ENCODE measurements at regions not wholly inside any gene's neighbourhood (a gene's known extent, or its start where the extent isn't known, plus 50 kb on each side); places are given as distances from the start of the nearest gene placed in this dataset.

DNA sequence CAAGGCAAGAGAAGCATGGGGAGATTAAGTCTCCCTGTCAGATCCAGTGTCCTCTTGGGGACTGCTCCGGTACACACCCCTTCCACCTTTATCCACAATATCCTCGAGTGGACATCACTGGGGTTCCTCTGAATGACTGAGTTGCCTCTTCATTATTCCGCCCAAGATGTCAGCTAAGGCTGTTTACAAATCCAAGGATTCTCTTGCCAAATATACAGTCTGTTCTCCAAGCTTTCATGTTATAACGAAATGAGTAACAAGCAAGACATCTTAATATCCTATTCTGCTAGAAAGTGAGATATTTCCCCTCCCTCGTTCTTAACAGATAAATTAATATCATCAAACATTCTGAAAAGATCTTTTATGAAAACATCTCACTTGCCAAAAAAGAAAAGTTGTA, 314.1 kb upstream of the IRX5 start:
- DNase-seq = no peak

DNA sequence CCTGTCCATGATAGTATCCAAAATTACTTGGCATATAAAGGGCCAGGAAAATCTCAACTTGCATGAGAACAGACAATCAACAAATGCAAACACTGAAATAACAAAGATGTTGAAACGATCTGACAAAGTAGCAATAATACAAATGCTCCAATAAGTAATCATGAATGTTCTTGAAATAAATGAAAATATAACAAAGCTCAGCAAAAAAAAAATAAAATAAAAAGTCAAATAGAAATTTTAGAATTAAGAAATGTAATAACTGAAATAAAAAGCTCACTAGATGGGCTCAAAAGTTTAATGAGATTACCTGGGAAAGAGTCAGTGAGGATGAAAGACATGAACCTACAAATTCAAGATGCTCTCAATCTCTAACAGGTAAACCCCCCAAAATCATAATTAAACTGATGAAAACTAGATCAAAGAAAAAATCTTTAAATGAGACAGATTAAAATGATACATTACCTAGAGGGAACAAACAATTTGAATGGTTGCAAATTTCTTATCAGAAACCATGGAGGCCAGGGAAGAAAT, 319.0 kb upstream of the IRX3 start:
- no peak for DNase-seq

DNA sequence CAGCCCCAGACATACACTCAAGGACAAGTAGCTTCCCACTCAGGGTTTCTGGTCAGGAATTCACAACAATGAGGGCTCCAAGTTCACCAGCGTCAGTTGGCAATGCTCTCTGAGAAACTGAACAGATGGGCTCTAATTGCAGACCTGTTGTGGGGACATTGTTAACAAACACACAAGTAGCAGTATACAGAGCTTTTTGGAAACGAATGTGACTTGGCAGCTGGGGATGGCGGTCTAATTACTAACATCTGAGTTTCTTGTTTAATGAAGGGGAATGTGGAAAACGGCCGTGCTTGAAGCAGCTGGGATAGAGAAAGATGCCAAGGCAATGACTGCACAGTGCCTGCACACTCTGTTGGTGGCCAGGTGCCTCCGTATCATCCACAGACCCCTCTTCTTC, 316.1 kb upstream of the IRX3 start:
- no peak for DNase-seq

DNA sequence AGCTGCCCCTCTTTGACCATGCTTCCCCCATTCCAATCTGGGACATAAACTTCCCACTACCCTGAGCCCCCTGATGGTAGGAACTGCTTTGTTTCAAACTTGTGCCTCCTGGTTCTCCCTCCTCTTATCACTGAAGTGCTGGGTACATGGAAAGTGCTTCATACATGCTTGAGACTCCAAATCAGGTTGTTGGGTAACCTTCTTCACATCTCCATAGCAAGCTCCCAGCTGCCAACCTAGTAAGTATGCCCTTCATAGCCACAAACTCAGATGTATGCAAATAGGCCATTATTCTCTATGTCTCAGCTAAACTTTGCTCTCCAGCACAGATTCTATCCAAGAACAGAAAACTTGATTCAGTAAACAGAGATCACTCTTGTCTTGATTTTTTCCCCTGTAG, 310.6 kb upstream of the IRX3 start:
- DNase-seq = no peak

DNA sequence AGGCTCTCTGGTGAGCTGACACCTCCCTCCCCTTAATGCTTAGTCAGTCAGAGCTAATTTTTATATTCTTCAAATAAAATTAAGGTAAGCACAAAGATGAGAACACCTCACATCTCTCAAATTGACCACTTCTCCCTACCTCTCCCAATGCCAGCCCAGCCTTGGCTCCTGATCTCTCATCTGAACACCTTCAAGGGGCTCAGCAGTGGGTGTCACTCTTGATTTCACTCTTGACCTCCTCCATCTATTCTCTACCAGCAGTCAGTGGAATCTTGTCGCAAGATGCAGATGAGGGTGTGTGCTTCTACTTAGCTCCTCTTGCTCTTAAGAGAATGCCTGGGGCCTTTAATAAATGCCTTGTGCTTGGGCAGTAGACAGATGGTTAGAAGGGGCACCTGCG, 309.0 kb upstream of the IRX3 start:
- no peak for DNase-seq

DNA sequence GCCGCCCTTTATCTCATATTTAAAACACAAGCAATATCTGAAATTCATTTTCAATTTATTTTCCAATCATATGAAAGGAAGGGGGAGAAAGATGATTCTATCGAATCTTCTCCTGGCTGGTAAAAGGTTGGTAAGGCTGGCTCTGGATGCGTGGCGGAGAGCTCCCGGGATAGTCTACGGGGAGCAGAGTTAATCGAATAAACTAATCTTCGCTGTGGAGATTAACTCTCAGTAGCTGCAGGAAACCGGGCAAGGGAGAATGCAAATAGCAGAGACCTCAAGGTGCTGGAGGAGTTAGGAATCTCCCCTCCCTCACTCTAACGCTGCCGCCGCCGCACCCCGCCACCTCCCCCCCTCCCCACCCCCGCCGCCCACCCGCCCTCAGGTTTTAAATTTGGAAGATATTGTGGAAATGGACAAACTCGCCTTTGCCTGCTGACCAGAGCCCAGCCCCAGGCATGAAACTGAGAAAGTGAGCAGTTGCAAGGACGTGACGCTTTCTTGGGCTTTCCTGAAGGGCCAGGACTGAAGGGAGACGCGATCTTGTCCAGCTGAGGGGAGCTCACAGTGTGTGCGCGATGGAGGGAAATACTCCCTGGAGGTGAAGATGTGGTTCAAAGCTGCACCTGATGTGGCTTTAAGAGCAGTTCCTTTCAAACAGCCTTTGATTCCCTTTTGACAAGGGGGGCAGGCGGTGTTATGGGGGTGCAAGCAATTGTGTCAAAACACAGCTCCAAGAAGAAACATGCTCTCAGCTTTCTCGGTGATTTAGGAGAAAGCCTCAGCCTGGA, 308.2 kb upstream of the IRX3 start:
- DNase-seq = no peak

DNA sequence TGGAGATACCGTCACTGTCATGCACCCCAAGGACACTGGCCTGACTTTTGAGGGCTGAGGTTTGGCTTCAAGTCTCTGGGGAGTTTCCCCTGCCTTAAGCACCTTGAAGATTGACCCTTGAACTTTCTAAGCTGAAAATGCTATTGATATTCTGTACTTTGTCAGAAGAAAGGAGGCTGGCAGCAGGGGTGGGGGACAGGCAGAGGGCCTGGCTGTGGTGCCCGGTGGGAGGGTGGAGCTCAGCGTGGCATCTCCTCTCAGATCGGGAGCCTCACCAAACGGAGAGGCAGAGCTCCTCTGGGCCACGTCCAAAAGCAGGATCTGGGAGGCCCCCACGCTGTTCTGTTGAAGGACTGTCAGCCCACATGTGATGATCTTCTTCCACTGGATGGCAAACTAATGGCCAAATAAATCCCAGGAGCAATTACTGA, 305.2 kb upstream of the IRX3 start:
- no peak for DNase-seq

DNA sequence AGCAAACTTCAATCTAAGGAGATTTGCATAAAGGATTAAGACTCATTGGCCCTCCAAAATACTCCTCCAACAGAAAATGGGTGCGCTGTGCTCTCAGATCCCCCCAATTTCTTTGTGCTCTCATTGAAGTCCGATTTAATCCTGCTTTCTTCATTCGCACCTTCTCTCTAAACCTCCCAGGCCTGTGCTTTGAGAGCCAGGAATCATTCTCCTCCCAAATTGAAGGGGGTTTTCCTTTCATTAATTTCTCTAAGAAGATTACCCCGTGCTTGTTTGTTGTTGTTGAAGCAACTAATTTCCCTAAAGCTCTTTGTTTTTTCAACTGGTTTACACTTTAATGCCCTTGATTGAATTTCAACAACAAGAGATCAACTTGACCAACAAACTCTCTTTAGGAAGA, 304.2 kb upstream of the IRX3 start:
- DNase-seq = no peak

DNA sequence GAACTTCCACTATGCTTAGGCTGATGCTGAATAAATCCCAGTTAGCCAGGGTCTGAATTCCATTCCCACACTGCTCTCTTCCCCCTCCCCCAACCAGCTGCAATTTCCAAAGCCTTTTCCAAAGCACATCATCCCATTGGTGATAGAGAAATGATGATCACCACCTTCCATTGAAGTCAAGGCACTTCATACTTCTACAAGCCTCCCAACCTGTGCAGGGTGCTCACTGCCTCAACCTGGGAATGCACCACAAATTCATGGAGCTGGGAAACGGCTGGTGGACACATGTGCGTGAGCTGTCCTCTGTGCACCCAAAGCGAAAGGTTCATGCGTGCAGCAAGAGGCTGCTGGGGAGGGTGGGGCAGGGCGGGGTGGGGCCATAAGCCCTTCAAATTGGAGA, 302.7 kb upstream of the IRX3 start:
- no peak for DNase-seq

DNA sequence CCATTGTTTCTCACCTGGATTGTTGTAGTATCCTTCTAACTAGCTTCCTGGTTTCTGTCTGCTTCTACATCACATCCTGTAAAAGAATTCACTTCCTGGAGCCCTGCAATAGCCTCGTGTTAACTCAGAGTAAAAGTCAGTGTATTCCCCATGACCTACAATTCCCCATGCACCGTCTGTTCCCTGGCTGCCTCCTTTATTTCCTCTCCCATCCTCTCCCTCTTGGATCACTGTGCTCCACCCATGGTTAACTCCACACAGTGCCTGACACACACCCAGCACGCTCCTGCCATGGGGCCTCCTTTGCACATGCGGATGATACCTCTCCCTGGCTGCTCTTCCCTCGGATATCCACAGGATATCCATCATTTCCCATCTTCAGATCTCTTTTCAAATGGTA, 301.4 kb upstream of the IRX3 start:
- DNase-seq = no peak

DNA sequence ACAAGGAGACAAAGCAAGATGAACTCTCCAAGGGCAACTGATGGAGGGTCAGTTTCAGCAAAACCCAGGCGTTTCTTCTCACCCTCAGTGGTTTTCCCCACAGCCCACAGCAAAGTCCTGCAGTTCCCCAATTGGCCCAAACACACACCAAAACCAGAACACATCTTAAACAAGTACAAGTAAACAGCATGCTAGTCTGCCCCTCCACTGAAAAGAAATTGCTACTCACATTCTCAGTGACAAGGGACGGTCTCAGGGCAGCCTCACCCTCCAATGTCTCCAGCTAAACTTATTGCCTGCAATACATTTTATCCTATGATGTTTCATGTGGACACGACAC, 300.6 kb upstream of the IRX3 start:
- no peak for DNase-seq

DNA sequence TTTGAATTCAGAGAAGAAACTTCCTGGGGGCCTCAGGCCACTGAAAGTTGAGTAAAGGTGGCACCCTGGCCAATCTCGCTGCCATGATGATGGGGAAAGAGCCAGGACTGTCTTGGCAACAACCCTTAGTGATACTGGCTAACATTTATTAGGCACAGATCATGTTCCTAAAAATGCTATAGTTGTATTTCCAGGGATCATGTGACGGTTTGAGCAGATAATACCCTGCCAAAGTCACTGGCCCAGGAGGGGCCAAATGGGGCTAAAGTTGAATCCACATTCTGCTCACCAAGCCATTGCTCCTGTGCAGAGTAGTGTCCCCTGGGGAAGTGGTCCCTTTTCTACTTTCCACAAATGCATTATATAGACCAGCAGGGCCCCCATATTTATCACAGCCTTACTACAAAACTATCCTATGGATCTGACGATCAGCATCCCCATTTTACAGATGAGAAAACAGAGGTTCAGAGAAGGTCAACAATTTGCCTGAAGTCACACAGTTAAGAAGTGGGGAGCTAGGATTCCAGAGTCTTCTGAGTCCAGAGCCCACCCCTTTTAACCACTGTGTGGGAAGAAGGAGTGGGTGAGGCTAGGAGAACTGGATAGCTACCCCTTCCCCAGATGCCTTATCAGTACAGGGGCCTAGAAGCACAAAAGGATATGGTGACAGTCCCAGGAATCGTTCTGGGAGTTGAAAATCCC, 300.0 kb upstream of the IRX3 start:
- DNase-seq = no peak

DNA sequence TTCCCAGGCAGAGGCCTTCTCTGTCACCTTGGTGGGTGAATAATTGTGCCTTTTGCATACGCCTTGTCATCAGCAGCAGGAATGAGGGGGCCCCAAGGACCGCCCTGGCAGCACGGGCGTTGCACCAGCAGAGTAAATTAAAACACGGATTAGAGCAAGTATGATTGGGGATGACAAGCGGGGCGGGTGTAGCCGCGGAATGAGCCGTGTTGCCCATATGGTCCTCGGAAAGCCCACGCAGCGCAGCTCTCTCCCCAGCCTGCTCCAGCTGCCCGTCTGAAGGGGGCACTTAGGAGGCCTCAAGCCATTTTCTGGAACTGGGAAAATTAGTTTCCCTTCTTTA, 299.4 kb upstream of the IRX3 start:
- DNase-seq = no peak

DNA sequence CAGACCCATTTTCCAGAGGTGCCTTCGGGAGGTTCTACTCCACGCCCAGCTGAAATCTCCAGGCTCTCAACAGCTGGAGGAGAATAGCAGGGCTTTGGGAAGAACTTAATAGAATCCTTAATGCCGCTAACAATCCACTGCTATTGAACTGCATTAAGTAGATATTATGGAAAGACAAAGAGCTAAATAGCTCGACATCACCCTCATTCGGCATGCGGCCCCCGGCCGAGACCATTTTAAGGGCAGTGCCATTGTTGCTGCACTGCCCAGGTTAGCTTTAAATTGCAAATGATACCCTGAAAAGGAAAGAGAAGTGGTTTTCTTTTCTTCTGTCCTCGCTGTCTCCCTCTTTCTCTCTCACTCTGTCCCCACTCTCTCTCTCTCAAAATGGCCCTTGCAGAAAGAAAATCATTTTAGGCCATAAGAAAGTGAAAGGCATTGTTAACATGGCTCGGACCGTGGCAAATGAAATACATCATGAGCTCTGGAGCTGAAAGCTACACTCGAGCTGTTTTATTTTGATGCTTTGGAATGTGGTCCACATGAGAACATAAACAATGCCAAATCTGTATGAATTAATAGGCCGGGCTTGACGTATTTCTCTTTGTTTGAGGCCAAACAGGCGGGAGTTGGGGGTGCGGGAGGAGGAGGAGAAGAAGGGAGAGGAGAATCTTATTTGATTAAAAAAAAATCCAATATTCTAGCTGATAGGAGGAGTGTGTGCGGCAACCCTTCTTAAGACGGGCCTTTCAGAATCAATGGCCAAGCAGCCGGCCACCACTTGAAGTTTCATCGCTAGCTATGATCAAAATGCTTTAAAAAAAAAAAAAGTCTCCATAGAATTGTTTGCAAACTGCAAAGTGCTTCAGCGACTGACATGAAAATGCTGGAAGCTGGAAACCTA, 298.8 kb upstream of the IRX3 start:
- no peak for DNase-seq

DNA sequence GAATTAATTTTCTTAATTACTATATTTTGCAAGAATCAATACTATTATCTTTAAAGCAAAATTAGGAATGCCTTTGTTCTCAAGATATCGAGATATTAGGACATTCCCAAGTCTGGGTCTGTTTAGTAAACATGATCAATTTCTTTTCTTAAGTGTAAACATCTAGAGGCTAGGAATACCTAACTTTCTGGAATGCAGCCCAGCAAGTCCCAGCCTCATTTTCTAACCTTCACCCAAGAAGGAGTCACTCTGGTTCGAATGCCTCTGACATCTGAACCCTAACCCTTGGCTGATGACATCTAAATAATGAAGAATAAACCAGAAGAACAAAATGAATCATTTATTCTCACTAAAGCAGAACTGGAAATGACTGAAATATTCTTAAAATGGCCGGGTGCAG, 297.5 kb upstream of the IRX3 start:
- DNase-seq = no peak

DNA sequence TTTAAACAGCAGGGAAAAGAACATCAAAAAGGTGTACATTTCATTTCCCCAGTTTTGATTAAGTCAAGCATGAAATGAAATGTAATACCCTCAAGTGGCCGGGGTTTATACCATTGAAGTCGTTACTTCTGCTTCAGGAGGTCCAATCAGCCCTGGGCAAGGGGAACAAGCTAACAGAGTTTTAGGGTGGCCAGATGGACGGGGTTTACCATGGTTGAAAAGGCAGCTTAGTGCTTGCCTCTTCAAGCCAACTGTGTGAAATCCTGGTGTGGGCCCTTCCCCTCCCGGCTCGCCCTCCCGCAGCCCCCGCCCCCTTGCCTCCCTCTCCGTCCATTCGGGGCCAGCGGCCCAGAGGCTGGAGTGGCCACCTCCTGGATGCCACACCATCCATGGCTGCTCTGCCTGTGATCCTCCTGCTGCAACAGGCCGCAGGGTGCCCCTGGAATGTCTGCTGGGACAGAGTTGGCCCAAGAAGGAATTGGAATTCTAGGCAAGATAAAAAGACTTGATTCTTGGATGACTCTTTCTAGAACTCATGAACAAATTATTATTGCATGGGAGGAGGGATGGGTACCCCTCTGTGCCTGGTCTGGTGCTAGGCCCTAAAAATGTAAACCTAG, 296.2 kb upstream of the IRX3 start:
- no peak for DNase-seq

DNA sequence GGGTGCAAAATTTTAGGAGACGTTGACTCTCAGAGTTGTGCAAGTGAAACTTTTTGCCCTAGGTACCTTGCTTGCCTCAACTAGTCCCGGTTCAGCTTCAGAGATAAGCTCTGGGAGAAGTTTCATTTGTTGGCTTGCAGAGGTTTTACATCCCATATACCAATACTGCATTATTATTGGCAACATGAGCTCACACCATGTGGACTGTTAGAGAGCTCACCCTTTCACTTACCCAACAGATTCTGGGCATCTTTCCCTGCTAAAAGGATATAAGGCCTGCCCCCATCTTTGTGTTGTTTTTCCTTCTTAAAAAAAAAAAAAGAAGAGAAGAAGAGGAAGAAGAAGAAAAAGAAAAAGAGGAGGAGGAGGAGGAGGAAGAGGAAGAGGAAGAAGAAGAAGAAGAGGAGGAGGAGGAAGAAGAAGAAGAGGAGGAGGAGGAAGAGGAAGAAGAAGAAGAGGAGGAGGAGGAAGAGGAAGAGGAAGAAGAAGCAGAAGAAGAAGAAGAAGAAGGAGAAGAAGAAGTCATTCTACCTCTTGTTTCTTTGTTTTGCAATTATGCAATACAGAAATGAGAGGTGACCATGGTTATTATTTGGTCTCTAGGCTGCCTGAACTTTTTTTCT, 292.6 kb upstream of the IRX3 start:
- no peak for DNase-seq

DNA sequence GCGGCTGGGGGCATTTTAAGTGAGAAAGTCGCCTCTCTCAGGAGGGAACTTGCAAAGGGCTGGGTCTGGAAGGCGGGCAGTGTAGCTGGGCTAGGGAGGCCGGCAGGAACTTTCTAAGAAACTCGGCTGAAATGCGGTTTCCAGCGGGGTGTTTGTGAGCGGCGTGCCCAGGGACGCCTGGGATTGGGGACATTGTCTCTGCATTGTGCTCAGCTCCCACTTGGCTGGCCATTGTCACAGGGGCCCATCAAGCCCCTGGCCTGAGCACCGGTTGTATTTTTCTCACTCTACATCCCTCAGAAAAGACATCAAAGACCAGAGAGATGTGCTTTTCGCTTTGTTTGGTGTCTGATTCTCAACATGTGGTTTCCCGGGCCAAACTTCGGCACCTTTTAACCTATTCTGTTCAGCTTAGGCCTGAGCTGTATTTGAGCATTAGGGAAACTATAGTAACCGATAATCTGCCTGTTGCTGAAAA, 291.1 kb upstream of the IRX3 start:
- DNase-seq = no peak

DNA sequence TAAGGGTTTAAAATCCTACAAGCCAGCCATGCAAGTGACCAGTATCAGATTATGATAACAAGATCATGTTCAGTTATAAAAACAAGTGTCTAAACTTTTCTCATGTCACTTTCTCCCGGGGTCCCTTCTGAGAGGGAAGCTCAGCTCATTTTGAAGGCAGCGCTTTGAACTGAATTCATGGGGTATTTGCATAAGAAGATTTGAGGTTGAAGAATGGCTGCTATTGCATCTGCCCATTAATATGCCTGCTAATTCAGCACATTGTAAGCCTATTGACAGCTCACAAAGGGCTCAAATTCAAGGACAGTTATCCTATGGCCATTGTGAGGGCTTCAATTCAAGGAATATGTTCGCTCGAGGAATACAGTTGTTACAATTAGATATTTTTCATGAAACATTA, 290.2 kb upstream of the IRX3 start:
- DNase-seq = no peak

DNA sequence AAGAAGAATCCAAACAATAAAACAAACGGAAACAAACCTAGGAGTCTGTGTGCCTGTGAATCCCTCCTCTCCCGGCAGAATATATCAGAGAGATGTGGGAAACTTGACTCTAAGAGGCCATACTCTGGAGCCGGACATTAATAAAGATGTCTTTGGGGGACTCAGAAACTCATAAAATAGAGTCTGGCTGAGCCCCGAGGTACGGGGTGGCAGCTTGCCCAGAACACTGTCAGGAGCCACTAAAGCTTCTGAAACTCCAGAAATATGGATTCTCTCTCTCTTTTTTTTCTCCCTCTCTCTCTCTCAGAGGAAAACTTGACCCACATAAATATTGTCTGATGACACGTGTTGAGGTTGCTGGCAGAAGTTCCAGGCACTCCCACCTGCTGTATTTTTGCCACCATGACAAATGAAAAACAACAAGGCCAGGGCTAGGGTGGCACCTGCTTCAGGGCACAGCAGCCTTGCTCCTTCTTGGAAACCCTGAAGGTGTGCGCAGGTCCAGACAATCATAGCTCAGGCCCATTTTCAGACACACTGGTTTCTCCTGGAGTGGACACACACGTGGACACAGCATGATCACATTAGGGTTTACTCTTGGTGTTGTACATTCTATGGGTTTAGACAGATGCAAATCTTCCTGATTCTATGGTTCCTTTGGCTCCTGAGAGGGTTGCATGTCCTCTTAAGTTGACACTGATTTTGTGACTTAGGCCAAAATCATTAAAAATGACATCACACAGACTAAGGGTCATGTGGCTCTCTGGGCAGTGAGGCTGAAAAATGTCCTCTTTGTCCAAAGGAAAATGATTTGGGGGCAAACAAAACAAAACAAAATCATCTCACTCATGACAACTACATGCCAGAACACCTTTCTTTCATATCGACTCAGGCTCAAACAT, 282.6 kb upstream of the IRX3 start:
- DNase-seq = no peak

DNA sequence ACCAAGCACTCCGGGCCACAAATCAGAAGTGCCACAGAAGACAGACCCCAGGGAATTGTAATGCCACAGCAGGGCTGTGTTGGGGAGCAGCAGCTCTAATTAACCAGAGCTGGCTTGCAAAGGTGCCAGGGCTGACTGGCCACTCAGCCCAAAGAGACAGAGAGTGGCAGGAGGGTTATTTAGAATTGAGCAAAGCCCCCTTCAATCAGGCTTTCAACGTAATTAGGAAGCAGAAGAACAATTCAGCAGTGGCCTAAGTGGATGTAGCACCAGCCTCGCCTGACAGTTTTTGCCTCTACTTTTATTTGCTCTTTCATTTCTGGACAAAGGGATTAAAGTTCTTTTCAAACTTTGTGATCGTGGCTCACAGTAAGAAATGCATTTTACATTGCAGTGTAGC, 278.3 kb upstream of the IRX3 start:
- no peak for DNase-seq

DNA sequence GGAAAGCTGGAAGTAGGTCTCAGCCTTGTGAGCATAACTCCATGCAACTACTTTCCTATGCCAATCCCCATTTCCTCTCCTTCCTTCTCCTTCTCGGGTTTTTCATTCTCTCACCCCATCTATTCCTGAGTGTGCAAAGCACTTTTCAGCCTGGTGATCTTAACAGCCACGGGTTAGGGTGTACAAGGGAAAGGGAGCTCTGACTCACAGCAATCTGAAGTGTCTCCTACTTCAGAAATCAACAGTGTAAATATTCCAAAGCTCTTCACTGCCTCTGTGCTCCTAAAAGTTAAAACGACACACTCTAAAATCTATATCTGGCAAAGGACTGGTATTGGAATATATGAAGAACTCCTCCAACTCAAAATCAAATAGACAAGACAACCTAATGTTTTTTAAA, 268.0 kb upstream of the IRX3 start:
- DNase-seq = no peak
